Nephron progenitor cell (in vitro differentiated cells): ENCODE measurements at regions not wholly inside any gene's neighbourhood (a gene's known extent, or its start where the extent isn't known, plus 50 kb on each side); places are given as distances from the start of the nearest gene placed in this dataset.
A peak's percentile ranks its signal among the peaks of the same experiment; 100 is the strongest.

Source experiments
- DNase-seq: peaks from one replicate; pipeline ENCODE4 v3.0.0; 2021
- H3K27ac Mint-ChIP-seq: 2 replicates; pipeline ENCODE4 v1.8.0; 2021; ENCODE audit warnings: mild to moderate bottlenecking, moderate library complexity, mixed read lengths
- H3K27me3 Mint-ChIP-seq: 2 replicates; pipeline ENCODE4 v1.8.0; 2021; ENCODE audit warnings: mild to moderate bottlenecking, low read depth, mixed read lengths; ENCODE audit not compliant: poor library complexity
- H3K36me3 Mint-ChIP-seq: 2 replicates; pipeline ENCODE4 v1.8.0; 2021; ENCODE audit warnings: low read depth, mixed read lengths
- H3K4me1 Mint-ChIP-seq: 2 replicates; pipeline ENCODE4 v1.8.0; 2021; ENCODE audit warnings: mixed read lengths
- H3K4me3 Mint-ChIP-seq: 2 replicates; pipeline ENCODE4 v1.8.0; 2021; ENCODE audit warnings: mild to moderate bottlenecking, moderate library complexity, mixed read lengths
- H3K9me3 Mint-ChIP-seq: 2 replicates; pipeline ENCODE4 v1.8.0; 2021; ENCODE audit warnings: mild to moderate bottlenecking, moderate library complexity, mixed read lengths
- TF ChIP-seq, protein P1 (sequence below): fragments of 200-600 bp; sonication (generic); IDR thresholded peaks from 2 replicates; pipeline ENCODE4 v1.5.0; 2021; ENCODE audit warnings: antibody characterized with exemption

DNA sequence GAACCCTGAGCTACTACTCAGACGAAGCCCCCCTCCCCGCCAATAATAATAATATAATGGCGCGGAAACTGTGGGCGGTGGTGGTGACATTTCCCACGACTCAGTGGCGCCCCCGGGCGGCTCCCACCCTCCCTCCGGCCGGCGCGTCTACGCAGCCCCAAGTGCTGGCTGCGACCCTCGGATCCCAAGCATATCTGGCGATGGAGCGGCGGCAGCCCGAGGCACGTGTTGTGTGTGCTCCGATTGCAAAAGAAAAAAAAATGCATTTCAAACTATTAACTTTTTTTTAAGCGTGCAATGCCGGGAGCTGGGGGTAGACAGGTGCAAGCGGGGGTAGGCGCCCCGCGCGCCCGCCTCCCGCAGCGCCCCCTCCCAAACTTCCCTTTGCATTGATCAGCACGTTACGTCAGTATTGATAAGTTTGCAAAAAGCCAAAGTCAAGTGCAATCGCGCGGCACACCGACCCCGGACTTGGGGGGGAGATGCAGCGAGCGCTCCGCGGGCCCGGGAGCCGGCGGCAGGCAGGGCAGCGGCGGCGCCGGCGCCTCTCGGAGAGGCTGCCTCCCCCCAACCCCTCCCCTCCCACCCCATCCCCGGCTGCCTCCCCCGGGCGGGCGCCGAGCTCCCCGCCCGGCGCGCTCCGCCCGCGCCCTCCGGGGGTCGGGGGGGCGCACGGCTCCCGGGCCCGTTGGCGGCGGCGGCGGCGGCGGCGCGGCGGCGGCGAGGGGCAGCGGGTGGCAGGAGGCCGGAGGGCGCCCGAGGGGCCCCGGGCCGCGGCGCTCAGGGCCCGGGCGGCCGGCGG is 113.1 kb upstream of the MYL2 start:
- peak overlapping the region; percentile 81 for H3K4me3 Mint-ChIP-seq
- TF ChIP-seq, protein P1, sequence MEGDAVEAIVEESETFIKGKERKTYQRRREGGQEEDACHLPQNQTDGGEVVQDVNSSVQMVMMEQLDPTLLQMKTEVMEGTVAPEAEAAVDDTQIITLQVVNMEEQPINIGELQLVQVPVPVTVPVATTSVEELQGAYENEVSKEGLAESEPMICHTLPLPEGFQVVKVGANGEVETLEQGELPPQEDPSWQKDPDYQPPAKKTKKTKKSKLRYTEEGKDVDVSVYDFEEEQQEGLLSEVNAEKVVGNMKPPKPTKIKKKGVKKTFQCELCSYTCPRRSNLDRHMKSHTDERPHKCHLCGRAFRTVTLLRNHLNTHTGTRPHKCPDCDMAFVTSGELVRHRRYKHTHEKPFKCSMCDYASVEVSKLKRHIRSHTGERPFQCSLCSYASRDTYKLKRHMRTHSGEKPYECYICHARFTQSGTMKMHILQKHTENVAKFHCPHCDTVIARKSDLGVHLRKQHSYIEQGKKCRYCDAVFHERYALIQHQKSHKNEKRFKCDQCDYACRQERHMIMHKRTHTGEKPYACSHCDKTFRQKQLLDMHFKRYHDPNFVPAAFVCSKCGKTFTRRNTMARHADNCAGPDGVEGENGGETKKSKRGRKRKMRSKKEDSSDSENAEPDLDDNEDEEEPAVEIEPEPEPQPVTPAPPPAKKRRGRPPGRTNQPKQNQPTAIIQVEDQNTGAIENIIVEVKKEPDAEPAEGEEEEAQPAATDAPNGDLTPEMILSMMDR, result peak; percentile 64
- no peaks in the 10 kb centered on the region for H3K36me3 Mint-ChIP-seq
- H3K9me3 Mint-ChIP-seq, result no peaks in the 10 kb centered on the region
- H3K27ac Mint-ChIP-seq, result no peak overlapping the region
- H3K4me1 Mint-ChIP-seq, result peaks cover 23% of the 10 kb centered on the region
- DNase-seq, result peak; percentile 67
- peaks cover 81% of the 10 kb centered on the region for H3K27me3 Mint-ChIP-seq

DNA sequence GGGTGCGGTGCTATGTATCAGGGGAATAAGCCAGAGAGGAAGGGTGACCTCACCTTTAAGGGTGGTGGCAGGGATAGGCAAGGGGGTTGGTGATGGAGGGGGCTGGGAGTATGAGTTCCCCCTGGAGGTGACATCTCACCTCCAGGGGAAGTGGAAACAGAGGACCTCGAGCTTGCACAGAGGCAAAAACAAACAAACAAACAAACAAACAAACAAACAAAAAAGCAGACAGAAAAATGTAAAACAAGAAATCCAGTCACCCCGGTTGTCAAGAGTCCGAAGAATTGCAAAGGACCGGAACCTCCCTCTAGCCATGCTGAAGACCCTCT is 112.2 kb upstream of the MYL2 start:
- DNase-seq, result no peak
- TF ChIP-seq, protein P1, result no peak
- Mint-ChIP-seq H3K36me3 (no peaks in the 10 kb centered on the region), H3K9me3 (no peaks in the 10 kb centered on the region), H3K27ac (no peak overlapping the region), H3K4me1 (peaks cover 23% of the 10 kb centered on the region), H3K4me3 (peak overlapping the region; percentile 81), H3K27me3 (peaks cover 74% of the 10 kb centered on the region)

DNA sequence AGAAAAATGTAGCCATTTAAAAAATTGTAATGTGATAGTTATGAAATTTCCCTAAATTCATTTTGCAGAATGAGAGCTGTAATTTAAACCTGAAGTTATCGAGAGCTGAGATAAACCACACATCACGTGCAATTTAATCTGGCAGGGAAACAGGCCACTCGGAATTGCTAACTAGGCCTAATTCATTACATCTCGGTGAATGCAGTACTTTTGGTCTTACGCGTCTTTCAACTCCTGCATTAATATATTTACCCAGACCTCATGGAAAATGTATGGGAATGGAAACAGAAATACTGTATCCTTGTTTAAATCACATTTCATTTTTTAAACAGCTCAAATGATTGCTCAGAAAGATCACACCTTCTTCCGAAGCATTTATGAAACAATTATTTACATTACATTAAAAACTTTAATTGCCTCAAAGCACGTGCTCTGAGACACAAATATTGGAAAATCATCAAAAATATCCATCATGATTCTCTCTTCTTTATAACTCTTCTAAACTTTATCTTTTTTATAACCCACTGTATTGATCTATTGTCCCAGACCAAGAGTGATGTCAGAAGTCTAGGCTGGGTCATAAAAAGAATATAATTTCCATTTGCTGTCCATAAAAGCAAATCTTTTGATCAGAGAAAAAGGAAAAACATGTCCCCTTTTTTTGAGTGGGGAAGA is 111.7 kb upstream of the MYL2 start:
- peaks cover 23% of the 10 kb centered on the region for H3K4me1 Mint-ChIP-seq
- H3K4me3 Mint-ChIP-seq, result peak overlapping the region; percentile 81
- H3K36me3 Mint-ChIP-seq, result no peaks in the 10 kb centered on the region
- TF ChIP-seq, protein P1, result no peak
- no peak for DNase-seq
- peaks cover 74% of the 10 kb centered on the region for H3K27me3 Mint-ChIP-seq
- no peak overlapping the region for H3K27ac Mint-ChIP-seq
- H3K9me3 Mint-ChIP-seq, result no peaks in the 10 kb centered on the region

DNA sequence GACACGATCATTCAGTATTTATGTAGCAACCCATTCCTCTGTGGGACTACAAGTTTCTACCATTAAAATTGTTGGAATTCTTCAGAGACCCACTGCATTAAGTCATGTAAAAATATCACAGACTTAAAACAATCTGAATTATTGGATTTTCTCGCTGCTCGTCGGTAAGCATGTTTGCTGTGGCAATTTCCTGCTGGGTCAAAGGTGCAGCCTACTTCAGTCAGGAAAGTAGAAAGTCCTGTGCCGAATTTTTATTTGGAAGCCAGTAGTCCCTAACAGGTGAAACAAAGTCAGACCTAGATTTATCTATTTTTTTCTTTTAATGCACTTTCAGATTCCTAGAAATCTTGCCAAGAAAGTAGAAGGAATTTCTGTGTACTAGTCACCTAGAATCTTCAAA is 110.4 kb upstream of the MYL2 start:
- no peak overlapping the region for H3K4me3 Mint-ChIP-seq
- H3K27me3 Mint-ChIP-seq, result peaks cover 74% of the 10 kb centered on the region
- DNase-seq, result no peak
- no peak overlapping the region for H3K27ac Mint-ChIP-seq
- TF ChIP-seq, protein P1, result no peak
- no peaks in the 10 kb centered on the region for H3K36me3 Mint-ChIP-seq
- H3K9me3 Mint-ChIP-seq, result no peaks in the 10 kb centered on the region
- peaks cover 15% of the 10 kb centered on the region for H3K4me1 Mint-ChIP-seq

DNA sequence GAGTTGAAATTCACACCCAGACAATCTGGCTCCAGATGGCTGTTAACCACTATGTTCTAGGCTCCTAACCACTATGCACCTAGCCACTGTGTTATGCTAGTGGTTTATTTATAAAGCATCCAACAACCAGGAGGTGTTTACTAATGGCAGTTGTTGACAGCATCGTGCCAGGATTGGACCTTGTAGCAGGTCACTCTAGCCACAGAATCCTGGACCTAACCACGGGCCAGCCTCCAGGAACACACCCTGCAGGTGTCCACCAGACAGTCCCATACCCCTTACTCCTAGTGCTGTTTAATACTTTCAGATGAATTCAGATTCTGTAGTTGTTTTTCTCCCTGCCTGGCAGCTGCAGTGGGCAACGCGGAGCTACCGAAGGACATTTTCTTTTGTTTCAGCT is 109.4 kb upstream of the MYL2 start:
- Mint-ChIP-seq H3K36me3 (no peaks in the 10 kb centered on the region), H3K4me1 (peaks cover 6% of the 10 kb centered on the region), H3K4me3 (no peak overlapping the region), H3K27ac (no peak overlapping the region), H3K27me3 (peaks cover 72% of the 10 kb centered on the region), H3K9me3 (no peaks in the 10 kb centered on the region)
- TF ChIP-seq, protein P1, result no peak
- no peak for DNase-seq
